HepG2 (cell line): ENCODE measurements at regions not wholly inside any gene's neighbourhood (a gene's known extent, or its start where the extent isn't known, plus 50 kb on each side); places are given as distances from the start of the nearest gene placed in this dataset.

Experiments used
- ATAC-seq: fragments of 200-7000 bp; cut with Tn5 transposase; 3 replicates; pipeline ENCODE4 v1.9.1; 2020; ENCODE audit warnings: mild to moderate bottlenecking, moderate library complexity
- BruUV-seq: library from RNA; stranded (reverse); fragments of 400-500 nt; replicated peaks from 2 replicates; lab custom pipeline; 2021; lab: Mats Ljungman, UMichigan
- CTCF ChIA-PET: fragments of 300-600 bp; formaldehyde crosslinking; extraction: SDS; loops from one replicate; lab custom pipeline; 2021; ENCODE audit warnings: low total read pairs, inconsistent platforms, low intra/inter-chr PET ratio; lab: Yijun Ruan, JAX
- POLR2A ChIA-PET: fragments of 350-600 bp; sonication (Branson Sonifier 250); formaldehyde crosslinking; loops from one replicate; lab custom pipeline; 2020; ENCODE audit warnings: antibody characterized with exemption, inconsistent platforms; lab: Yijun Ruan, JAX
- DNase-seq: peaks from one replicate; pipeline ENCODE4 v3.0.0-alpha.2; 2015; ENCODE audit warnings: low spot score
- FAIRE-seq: peaks from 3 replicates; lab custom pipeline; 2011; peaks lifted over from hg19 to GRCh38; lab: Jason Lieb, UNC
- H2AFZ ChIP-seq: one replicate; pipeline ENCODE4 v1.6.1; 2011; ENCODE audit warnings: low read length, inconsistent platforms
- H3K27ac ChIP-seq: fragments of 300-600 bp; 3 replicates; pipeline ENCODE4 v1.8.0; 2011; ENCODE audit warnings: mixed run types, mild to moderate bottlenecking, mixed read lengths, low read length, inconsistent platforms; ENCODE audit not compliant: insufficient read depth; ENCODE audit errors: extremely low read length
- H3K27me3 ChIP-seq, 2 experiments: fragments of 200-600 bp in 1 of 2; 2 replicates in 1 of 2; 3 replicates in 1 of 2; pipeline versions ENCODE4 v1.6.0 to v1.8.0; 2011; ENCODE audit warnings: low read length in 2 of 2, mild to moderate bottlenecking in 2 of 2, moderate library complexity in 2 of 2, inconsistent platforms in 1 of 2; ENCODE audit not compliant: insufficient read depth in 2 of 2, control insufficient read depth in 1 of 2
- H3K36me3 ChIP-seq, 2 experiments: fragments of 200-600 bp in 1 of 2; replicated peaks in 1 of 2; 2 replicates in 1 of 2; 3 replicates in 1 of 2; pipeline versions ENCODE4 v1.5.1 to v1.8.0; 2011; ENCODE audit warnings: low read length in 2 of 2, inconsistent platforms in 1 of 2; ENCODE audit not compliant: insufficient read depth in 2 of 2, control insufficient read depth in 1 of 2
- H3K4me1 ChIP-seq: 2 replicates; pipeline ENCODE4 v1.5.1; 2012; ENCODE audit warnings: low read length, inconsistent platforms; ENCODE audit not compliant: insufficient read depth
- H3K4me2 ChIP-seq: 2 replicates; pipeline ENCODE4 v1.6.0; 2011; ENCODE audit warnings: low read depth, low read length, inconsistent platforms
- H3K4me3 ChIP-seq, 3 experiments: fragments of 200-600 bp in 1 of 3; sonication (generic), shearing (Covaris generic) in 1 of 3; replicated peaks in 1 of 3; 2 replicates each; pipeline ENCODE4 v1.5.1; 2011 to 2016; ENCODE audit warnings: low read length in 3 of 3, inconsistent platforms in 2 of 3, low read depth in 2 of 3, mild to moderate bottlenecking in 2 of 3, control low read depth in 1 of 3, mixed read lengths in 1 of 3; ENCODE audit not compliant: insufficient read depth in 1 of 3
- H3K79me2 ChIP-seq: one replicate; pipeline ENCODE4 v1.6.1; 2011; ENCODE audit warnings: low read length, inconsistent platforms; ENCODE audit not compliant: insufficient read depth
- H3K9ac ChIP-seq: 2 replicates; pipeline ENCODE4 v1.6.0; 2011; ENCODE audit warnings: mild to moderate bottlenecking, low read depth, low read length, inconsistent platforms; ENCODE audit not compliant: insufficient read depth
- H3K9me3 ChIP-seq: 2 replicates; pipeline ENCODE4 v1.5.1; 2012; ENCODE audit warnings: mild to moderate bottlenecking, low read length
- H4K20me1 ChIP-seq: 2 replicates; pipeline ENCODE4 v1.6.0; 2011; ENCODE audit warnings: inconsistent platforms, mild to moderate bottlenecking, low read length, moderate library complexity; ENCODE audit not compliant: insufficient read depth
- MAZ ChIP-seq, 2 experiments: sonication (generic) in 1 of 2; formaldehyde crosslinking in 1 of 2; IDR thresholded peaks; 2 replicates each; pipeline versions ENCODE4 v1.5.0 to v1.6.1; 2012 to 2020; ENCODE audit warnings: low read depth in 2 of 2, mild to moderate bottlenecking in 2 of 2, borderline replicate concordance in 1 of 2, improper control_type of control experiment in 1 of 2, low read length in 1 of 2, missing genetic modification reagents in 1 of 2, moderate library complexity in 1 of 2
- MTF2 ChIP-seq: sonication (generic); formaldehyde crosslinking; IDR thresholded peaks from 2 replicates; pipeline ENCODE4 v1.5.0; 2020; ENCODE audit warnings: missing genetic modification reagents, borderline replicate concordance
- POGZ ChIP-seq: sonication (generic); formaldehyde crosslinking; IDR thresholded peaks from 2 replicates; pipeline ENCODE4 v1.4.0; 2020; ENCODE audit warnings: mild to moderate bottlenecking, missing genetic modification reagents
- SNAI1 ChIP-seq: sonication (generic); formaldehyde crosslinking; IDR thresholded peaks from 2 replicates; pipeline ENCODE4 v1.5.0; 2020; ENCODE audit warnings: mild to moderate bottlenecking, missing genetic modification reagents, borderline replicate concordance
- SOX13 ChIP-seq, 3 experiments: fragments of 450-650 bp in 1 of 3; sonication (generic) in 1 of 3; formaldehyde crosslinking in 1 of 3; IDR thresholded peaks in 2 of 3; conservative IDR thresholded peaks in 1 of 3; 2 replicates each; pipeline versions ENCODE4 v1.5.0 to v1.6.1; 2016 to 2020; ENCODE audit warnings: antibody characterized with exemption in 1 of 3, mild to moderate bottlenecking in 1 of 3, missing compliant biosample characterization in 1 of 3, missing genetic modification reagents in 1 of 3, moderate library complexity in 1 of 3
- ZFY ChIP-seq: sonication (generic); formaldehyde crosslinking; IDR thresholded peaks from 2 replicates; pipeline ENCODE4 v1.4.0; 2020; ENCODE audit warnings: missing genetic modification reagents
- ZNF256 ChIP-seq: sonication (generic); formaldehyde crosslinking; conservative IDR thresholded peaks from 2 replicates; pipeline ENCODE4 v1.4.0; 2020; ENCODE audit warnings: missing genetic modification reagents
- ZNF350 ChIP-seq: sonication (generic); formaldehyde crosslinking; IDR thresholded peaks from 2 replicates; pipeline ENCODE4 v1.4.0; 2020; ENCODE audit warnings: mild to moderate bottlenecking, low read depth, missing genetic modification reagents, borderline replicate concordance
- ZNF589 ChIP-seq: sonication (generic); formaldehyde crosslinking; conservative IDR thresholded peaks from 2 replicates; pipeline ENCODE4 v1.8.0; 2022; ENCODE audit warnings: mild to moderate bottlenecking, moderate library complexity, missing genetic modification reagents
- ZNF720 ChIP-seq: sonication (generic); formaldehyde crosslinking; IDR thresholded peaks from 2 replicates; pipeline ENCODE4 v1.4.0; 2020; ENCODE audit warnings: missing genetic modification reagents
- ZNF83 ChIP-seq: sonication (generic); formaldehyde crosslinking; IDR thresholded peaks from 2 replicates; pipeline ENCODE4 v1.4.0; 2020; ENCODE audit warnings: missing genetic modification reagents, mild to moderate bottlenecking, borderline replicate concordance
- WGBS: methylation state at CpG from one replicate; pipeline ENCODE4 v1.1.6; 2017; ENCODE audit warnings: low lambda C conversion rate; 5-methylcytosine and 5-hydroxymethylcytosine counted together
- in situ Hi-C: cut with HindIII; loops from 2 replicates; pipeline ENCODE4 v1.10.0; 2017; ENCODE audit warnings: low pct_unique_long_range_greater_than_20kb; ENCODE audit not compliant: extremely low pct_ligation_motif_present
- intact Hi-C: fragments of 100-400 bp; cut with micrococcal nuclease; formaldehyde crosslinking; loops from one replicate; pipeline ENCODE4 v1.10.0; 2022; ENCODE audit not compliant: unreplicated experiment
- TF ChIP-seq, protein P1 (sequence below): sonication (generic); formaldehyde crosslinking; IDR thresholded peaks from 2 replicates; pipeline ENCODE4 v1.5.0; 2020; ENCODE audit warnings: mild to moderate bottlenecking, missing genetic modification reagents, moderate library complexity
- TF ChIP-seq, protein P2 (sequence below), 2 experiments: sonication (generic) in 1 of 2; formaldehyde crosslinking in 1 of 2; IDR thresholded peaks; 2 replicates each; pipeline versions ENCODE4 v1.4.0 to v1.6.1; 2016 to 2020; ENCODE audit warnings: borderline replicate concordance in 1 of 2, low read depth in 1 of 2, mild to moderate bottlenecking in 1 of 2, missing genetic modification reagents in 1 of 2

- TF ChIP-seq ZNF350 (CRISPR knock-in tag) = no peak
- no peak for TF ChIP-seq SNAI1
- TF ChIP-seq POGZ (CRISPR knock-in tag) = no peak
- TF ChIP-seq SOX13 (IDR thresholded peaks at IDR 0.05) = no peak
- TF ChIP-seq SOX13 (CRISPR knock-in tag; conservative IDR thresholded peaks at IDR 0.05 in 1 of 2, IDR thresholded peaks at IDR 0.05 in 1 of 2) = no peak
- TF ChIP-seq ZNF256 = no peak
- no peak for TF ChIP-seq ZNF589 (CRISPR knock-in tag)
Measured at GRCh38 chrX:39895218-39896110, 202.3 kb downstream of the BCOR start (continued).

- H3K27ac ChIP-seq = no peak overlapping the region
- BruUV-seq = no TSS peak
- no peak for FAIRE-seq
- intact Hi-C loops = no loop called here
- no peaks in the 10 kb centered on the region for H3K79me2 ChIP-seq
- in situ Hi-C loops = loop anchor here (10.0 kb wide), 1 partner anchor 58 kb away; no protein-coding TSS in a partner anchor
- no peaks in the 10 kb centered on the region for H3K36me3 ChIP-seq
- peak; percentile 24 for DNase-seq
- no peak overlapping the region for H2AFZ ChIP-seq
- H3K4me2 ChIP-seq = peak overlapping the region; percentile 27; the same call in 1 of the 2 replicates
- peaks cover 1 to 6% of the 10 kb centered on the region in 2 experiments; a peak in 2 of 5 replicates for H3K27me3 ChIP-seq
- ChIA-PET CTCF (no interaction called here), POLR2A (no interaction called here)
- no peaks in the 10 kb centered on the region for H4K20me1 ChIP-seq
- no CpG with 5 or more reads among the region's 20 CpGs for WGBS
- ATAC-seq = peak; percentile 79
- H3K9me3 ChIP-seq = no peaks in the 10 kb centered on the region
- 0 out of 2 replicates have a peak, but pooled peaks cover 9% of the 10 kb centered on the region for H3K4me1 ChIP-seq
- H3K4me3 ChIP-seq = no peak overlapping the region
- H3K9ac ChIP-seq = no peak overlapping the region
- TF ChIP-seq ZNF83 (CRISPR knock-in tag) = no peak
- TF ChIP-seq MAZ (IDR thresholded peaks at IDR 0.05; ENCODE audit: borderline replicate concordance, low read depth, low read length) = no peak
- TF ChIP-seq MAZ (CRISPR knock-in tag; IDR thresholded peaks at IDR 0.05; ENCODE audit: low read depth) = no peak
- TF ChIP-seq, protein P1, sequence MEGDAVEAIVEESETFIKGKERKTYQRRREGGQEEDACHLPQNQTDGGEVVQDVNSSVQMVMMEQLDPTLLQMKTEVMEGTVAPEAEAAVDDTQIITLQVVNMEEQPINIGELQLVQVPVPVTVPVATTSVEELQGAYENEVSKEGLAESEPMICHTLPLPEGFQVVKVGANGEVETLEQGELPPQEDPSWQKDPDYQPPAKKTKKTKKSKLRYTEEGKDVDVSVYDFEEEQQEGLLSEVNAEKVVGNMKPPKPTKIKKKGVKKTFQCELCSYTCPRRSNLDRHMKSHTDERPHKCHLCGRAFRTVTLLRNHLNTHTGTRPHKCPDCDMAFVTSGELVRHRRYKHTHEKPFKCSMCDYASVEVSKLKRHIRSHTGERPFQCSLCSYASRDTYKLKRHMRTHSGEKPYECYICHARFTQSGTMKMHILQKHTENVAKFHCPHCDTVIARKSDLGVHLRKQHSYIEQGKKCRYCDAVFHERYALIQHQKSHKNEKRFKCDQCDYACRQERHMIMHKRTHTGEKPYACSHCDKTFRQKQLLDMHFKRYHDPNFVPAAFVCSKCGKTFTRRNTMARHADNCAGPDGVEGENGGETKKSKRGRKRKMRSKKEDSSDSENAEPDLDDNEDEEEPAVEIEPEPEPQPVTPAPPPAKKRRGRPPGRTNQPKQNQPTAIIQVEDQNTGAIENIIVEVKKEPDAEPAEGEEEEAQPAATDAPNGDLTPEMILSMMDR (CRISPR knock-in tag) = peak; percentile 36
- no peak for TF ChIP-seq ZNF720 (CRISPR knock-in tag)
- TF ChIP-seq, protein P2, sequence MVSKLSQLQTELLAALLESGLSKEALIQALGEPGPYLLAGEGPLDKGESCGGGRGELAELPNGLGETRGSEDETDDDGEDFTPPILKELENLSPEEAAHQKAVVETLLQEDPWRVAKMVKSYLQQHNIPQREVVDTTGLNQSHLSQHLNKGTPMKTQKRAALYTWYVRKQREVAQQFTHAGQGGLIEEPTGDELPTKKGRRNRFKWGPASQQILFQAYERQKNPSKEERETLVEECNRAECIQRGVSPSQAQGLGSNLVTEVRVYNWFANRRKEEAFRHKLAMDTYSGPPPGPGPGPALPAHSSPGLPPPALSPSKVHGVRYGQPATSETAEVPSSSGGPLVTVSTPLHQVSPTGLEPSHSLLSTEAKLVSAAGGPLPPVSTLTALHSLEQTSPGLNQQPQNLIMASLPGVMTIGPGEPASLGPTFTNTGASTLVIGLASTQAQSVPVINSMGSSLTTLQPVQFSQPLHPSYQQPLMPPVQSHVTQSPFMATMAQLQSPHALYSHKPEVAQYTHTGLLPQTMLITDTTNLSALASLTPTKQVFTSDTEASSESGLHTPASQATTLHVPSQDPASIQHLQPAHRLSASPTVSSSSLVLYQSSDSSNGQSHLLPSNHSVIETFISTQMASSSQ (IDR thresholded peaks at IDR 0.05; ENCODE audit: low read depth) = no peak
- TF ChIP-seq, protein P2 (CRISPR knock-in tag; IDR thresholded peaks at IDR 0.05; ENCODE audit: borderline replicate concordance) = no peak
- TF ChIP-seq ZFY (CRISPR knock-in tag) = no peak
- TF ChIP-seq MTF2 = no peak
Measured at GRCh38 chrX:39896951-39897740, 200.6 kb downstream of the BCOR start.
